Effector memory CD8-positive, alpha-beta T cell (primary cell): ENCODE measurements at regions not wholly inside any gene's neighbourhood (a gene's known extent, or its start where the extent isn't known, plus 50 kb on each side); places are given as distances from the start of the nearest gene placed in this dataset.

Experiments used
- ATAC-seq: fragments of 150-1000 bp; cut with Tn5 transposase; replicated peaks from 2 replicates; pipeline ENCODE4 v1.10.0; 2021; ENCODE audit warnings: mild to moderate bottlenecking, moderate library complexity
- DNase-seq, 3 experiments: peaks; one replicate each; pipeline ENCODE4 v3.0.0; 2021
- H3K27ac Mint-ChIP-seq, 2 donors: one replicate each; pipeline ENCODE4 v1.8.0; 2022; ENCODE audit warnings: mild to moderate bottlenecking in 2 of 2, mixed read lengths in 2 of 2, moderate library complexity in 2 of 2
- H3K27me3 Mint-ChIP-seq, 2 donors: one replicate each; pipeline ENCODE4 v1.8.0; 2022; ENCODE audit warnings: mixed read lengths in 2 of 2
- H3K36me3 Mint-ChIP-seq: one replicate; pipeline ENCODE4 v1.8.0; 2022; ENCODE audit warnings: mild to moderate bottlenecking, moderate library complexity, mixed read lengths; ENCODE audit not compliant: insufficient read depth
- H3K4me1 Mint-ChIP-seq, 2 donors: one replicate each; pipeline ENCODE4 v1.8.0; 2022; ENCODE audit warnings: low read depth in 2 of 2, mixed read lengths in 2 of 2
- H3K4me3 Mint-ChIP-seq, 2 donors: one replicate each; pipeline ENCODE4 v1.8.0; 2022; ENCODE audit warnings: mild to moderate bottlenecking in 2 of 2, mixed read lengths in 2 of 2, moderate library complexity in 2 of 2
- H3K9me3 Mint-ChIP-seq, 2 donors: one replicate each; pipeline ENCODE4 v1.8.0; 2022; ENCODE audit warnings: mixed read lengths in 2 of 2

- H3K27ac Mint-ChIP-seq = no peak overlapping the region
- H3K36me3 Mint-ChIP-seq = no peaks in the 10 kb centered on the region
- H3K4me3 Mint-ChIP-seq = no peak overlapping the region
- H3K4me1 Mint-ChIP-seq = no peaks in the 10 kb centered on the region
- H3K9me3 Mint-ChIP-seq = no peaks in the 10 kb centered on the region
- no peak for DNase-seq
- H3K27me3 Mint-ChIP-seq = peaks cover 0 to 40% of the 10 kb centered on the region in 2 donors
- ATAC-seq = no peak
Measured at GRCh38 chr7:156129522-156129921, 317.3 kb upstream of the SHH start.

DNA sequence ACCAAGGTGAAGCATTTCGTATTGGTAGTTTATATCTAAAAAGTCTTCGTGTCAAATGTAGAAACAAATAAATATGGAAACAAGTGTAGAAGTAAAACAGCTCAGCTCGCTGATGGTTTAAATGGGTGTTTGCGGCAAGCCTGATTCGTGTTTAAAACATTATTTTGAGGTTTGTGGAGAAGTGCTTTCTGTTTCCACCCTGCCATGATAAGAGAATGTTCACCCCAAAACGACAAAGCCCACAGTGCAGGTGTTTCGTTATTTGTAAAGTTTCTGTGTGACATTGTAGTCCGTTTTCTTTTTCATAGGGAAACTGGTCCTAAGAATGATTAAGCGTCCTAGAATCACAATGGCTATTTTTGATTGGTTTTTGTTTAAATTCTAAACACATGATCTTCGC lies 316.2 kb upstream of the SHH start:
- peaks cover 0 to 40% of the 10 kb centered on the region in 2 donors for H3K27me3 Mint-ChIP-seq
- ATAC-seq = no peak
- no peak overlapping the region for H3K27ac Mint-ChIP-seq
- no peaks in the 10 kb centered on the region for H3K9me3 Mint-ChIP-seq
- no peak overlapping the region for H3K4me3 Mint-ChIP-seq
- DNase-seq = no peak
- H3K4me1 Mint-ChIP-seq = no peaks in the 10 kb centered on the region
- no peaks in the 10 kb centered on the region for H3K36me3 Mint-ChIP-seq

GRCh38 chr7:156127166-156128134 lies 315.2 kb upstream of the SHH start:
- DNase-seq (no peak), ATAC-seq (no peak)
- no peak overlapping the region for H3K4me3 Mint-ChIP-seq
- no peaks in the 10 kb centered on the region for H3K4me1 Mint-ChIP-seq
- H3K9me3 Mint-ChIP-seq = no peaks in the 10 kb centered on the region
- H3K27ac Mint-ChIP-seq = no peak overlapping the region
- H3K27me3 Mint-ChIP-seq = peaks cover 0 to 40% of the 10 kb centered on the region in 2 donors
- peaks cover 3% of the 10 kb centered on the region for H3K36me3 Mint-ChIP-seq

DNA sequence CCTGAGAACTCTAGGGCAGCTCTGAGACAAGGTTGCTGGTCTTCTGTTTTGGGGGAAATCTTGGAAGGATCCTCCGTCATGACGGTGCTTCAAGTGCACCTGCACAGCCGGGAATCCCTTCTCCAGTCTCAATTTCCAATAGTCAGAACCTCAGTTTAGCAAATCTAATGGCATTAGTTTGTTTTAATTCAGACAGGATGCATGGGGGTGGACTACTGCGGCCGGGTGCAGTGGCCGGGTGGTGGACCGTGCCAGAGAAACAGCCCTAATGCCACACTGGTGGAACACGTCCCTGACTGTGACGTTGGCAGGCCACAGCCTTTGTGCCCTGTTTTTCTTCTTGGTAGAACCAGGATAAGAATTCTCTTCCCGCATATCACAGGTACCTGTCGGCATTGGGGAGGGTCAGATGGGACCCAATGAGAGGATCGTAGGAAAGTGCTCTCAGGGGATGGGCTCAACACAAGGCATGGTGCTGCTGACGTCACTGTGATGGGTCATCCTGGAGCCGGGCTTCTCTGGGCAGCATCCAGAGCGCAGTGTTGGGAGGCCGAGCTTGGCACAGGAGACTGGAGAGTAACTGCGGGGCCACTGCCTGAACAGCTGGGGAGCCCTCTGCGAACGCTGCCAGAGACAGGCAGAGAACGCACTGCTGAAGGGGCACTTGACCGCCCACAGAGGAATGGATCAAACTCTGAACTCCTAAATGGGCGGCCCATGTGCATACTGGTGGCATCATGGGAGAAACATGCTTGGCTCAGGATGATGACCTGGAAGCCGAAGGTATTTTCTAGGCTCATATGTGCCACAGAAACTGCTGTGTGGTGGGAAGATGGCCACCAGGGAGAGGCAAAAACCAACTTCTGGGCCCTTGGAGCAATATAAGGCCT lies 313.8 kb upstream of the SHH start:
- H3K9me3 Mint-ChIP-seq = no peaks in the 10 kb centered on the region
- H3K36me3 Mint-ChIP-seq = peaks cover 3% of the 10 kb centered on the region
- no peak overlapping the region for H3K4me3 Mint-ChIP-seq
- H3K27ac Mint-ChIP-seq = no peak overlapping the region
- H3K4me1 Mint-ChIP-seq = no peaks in the 10 kb centered on the region
- H3K27me3 Mint-ChIP-seq = peaks cover 0 to 29% of the 10 kb centered on the region in 2 donors
- no peak for DNase-seq
- ATAC-seq = no peak

DNA sequence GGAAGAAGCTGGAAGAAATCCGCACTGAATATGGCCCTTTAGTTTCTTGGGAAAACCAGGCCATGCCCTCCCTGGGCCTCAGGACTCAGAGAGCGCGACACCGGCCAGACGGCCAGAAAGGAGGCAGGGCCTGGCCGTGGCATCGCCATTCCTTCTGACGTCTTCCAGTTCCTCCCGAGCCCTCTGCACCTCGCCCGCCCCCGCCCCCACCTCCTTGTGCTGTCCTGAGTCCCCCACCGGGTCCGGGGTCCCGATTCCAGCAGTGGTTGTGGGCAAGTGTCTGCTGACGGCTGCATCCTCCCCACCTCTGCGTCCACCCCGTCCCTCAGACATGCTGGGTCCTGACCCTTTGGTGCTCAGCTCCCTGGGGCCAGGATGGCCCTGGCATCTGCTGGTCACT lies 312.1 kb upstream of the SHH start:
- H3K27ac Mint-ChIP-seq = no peak overlapping the region
- DNase-seq (no peak), ATAC-seq (no peak)
- H3K27me3 Mint-ChIP-seq = peaks cover 0 to 29% of the 10 kb centered on the region in 2 donors
- H3K9me3 Mint-ChIP-seq = no peaks in the 10 kb centered on the region
- no peaks in the 10 kb centered on the region for H3K4me1 Mint-ChIP-seq
- no peak overlapping the region for H3K4me3 Mint-ChIP-seq
- H3K36me3 Mint-ChIP-seq = peaks cover 3% of the 10 kb centered on the region

GRCh38 chr7:156123362-156123761 lies 311.1 kb upstream of the SHH start:
- DNase-seq (no peak), ATAC-seq (no peak)
- no peaks in the 10 kb centered on the region for H3K4me1 Mint-ChIP-seq
- peaks cover 0 to 29% of the 10 kb centered on the region in 2 donors for H3K27me3 Mint-ChIP-seq
- H3K9me3 Mint-ChIP-seq = no peaks in the 10 kb centered on the region
- peaks cover 3% of the 10 kb centered on the region for H3K36me3 Mint-ChIP-seq
- H3K27ac Mint-ChIP-seq = no peak overlapping the region
- no peak overlapping the region for H3K4me3 Mint-ChIP-seq

DNA sequence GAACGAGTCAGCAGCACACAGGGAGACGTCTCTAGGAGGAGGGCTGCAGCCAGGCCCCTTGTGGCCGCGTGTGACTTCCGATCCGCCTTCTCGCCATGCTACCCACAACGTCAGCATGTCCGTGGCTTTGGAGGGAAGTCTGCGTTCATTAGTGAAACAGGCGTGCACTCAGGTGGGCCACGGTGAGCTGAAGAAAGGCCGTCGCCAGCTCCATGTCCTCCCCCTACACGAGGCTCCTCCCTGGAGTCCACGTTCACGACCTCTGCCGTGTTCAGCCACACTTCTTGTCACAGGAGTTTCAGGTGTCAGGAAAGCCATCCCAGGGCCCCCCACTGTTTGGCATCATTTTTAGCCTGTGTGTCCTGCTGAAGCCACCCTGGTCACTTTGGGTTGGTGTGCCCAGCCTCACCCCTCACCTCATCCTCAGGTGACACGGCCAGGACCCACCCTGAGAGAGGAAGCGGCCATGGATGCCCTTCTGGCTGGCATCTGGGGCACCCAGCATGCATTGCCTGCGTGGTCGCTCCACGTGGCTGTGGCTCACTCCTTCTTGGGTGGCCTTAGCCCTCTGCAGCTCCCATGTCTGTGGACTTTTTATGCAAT lies 310.6 kb upstream of the SHH start:
- no peak for DNase-seq
- no peaks in the 10 kb centered on the region for H3K9me3 Mint-ChIP-seq
- H3K4me1 Mint-ChIP-seq = no peaks in the 10 kb centered on the region
- H3K36me3 Mint-ChIP-seq = peaks cover 3% of the 10 kb centered on the region
- no peak overlapping the region for H3K4me3 Mint-ChIP-seq
- no peak overlapping the region for H3K27ac Mint-ChIP-seq
- H3K27me3 Mint-ChIP-seq = peaks cover 0 to 29% of the 10 kb centered on the region in 2 donors
- no peak for ATAC-seq

DNA sequence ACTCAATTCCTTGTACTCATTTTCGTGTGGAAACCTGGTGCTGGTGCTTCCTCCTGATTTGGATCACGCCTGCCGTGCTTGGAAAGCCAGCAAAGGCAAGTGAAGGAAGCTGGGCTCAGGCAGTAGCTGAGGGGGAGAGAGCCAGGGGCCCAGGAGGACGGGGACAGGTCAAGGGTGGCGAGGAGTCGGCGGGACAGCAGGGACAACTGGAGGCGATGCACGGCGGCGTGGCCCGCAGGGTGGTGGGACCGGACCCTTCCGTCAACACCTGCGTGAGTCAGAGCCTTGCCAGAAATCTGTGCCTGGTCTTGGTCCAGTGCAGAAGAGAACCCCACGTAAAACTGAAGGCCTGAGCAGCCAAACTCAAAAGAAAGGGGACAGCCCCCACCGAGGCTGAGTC lies 309.7 kb upstream of the SHH start:
- H3K27me3 Mint-ChIP-seq = peaks cover 0 to 23% of the 10 kb centered on the region in 2 donors
- no peaks in the 10 kb centered on the region for H3K4me1 Mint-ChIP-seq
- DNase-seq (no peak), ATAC-seq (no peak)
- H3K9me3 Mint-ChIP-seq = no peaks in the 10 kb centered on the region
- no peak overlapping the region for H3K4me3 Mint-ChIP-seq
- peaks cover 3% of the 10 kb centered on the region for H3K36me3 Mint-ChIP-seq
- H3K27ac Mint-ChIP-seq = no peak overlapping the region

GRCh38 chr7:156121434-156121833 lies 309.2 kb upstream of the SHH start:
- no peaks in the 10 kb centered on the region for H3K9me3 Mint-ChIP-seq
- H3K27me3 Mint-ChIP-seq = peaks cover 0 to 18% of the 10 kb centered on the region in 2 donors
- H3K4me3 Mint-ChIP-seq = no peak overlapping the region
- no peak for ATAC-seq
- H3K27ac Mint-ChIP-seq = no peak overlapping the region
- H3K4me1 Mint-ChIP-seq = no peaks in the 10 kb centered on the region
- H3K36me3 Mint-ChIP-seq = peaks cover 3% of the 10 kb centered on the region
- DNase-seq = no peak

DNA sequence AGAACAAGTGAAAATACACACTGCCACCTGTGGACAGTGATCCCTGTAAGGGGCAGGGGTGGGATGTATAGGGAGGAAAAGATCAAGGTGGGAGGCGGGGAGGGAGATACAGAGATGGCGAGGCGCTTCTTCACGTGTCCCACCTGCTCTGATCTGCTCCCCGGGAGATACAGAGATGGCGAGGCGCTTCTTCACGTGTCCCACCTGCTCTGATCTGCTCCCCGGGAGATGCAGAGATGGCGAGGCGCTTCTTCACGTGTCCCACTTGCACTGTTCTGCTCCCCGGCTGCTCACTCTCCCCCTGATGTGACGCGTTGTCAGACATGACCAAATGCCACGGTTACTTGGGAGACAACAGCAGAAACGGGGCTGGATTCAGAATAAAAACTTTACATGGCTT lies 308.3 kb upstream of the SHH start:
- no peak for ATAC-seq
- Mint-ChIP-seq H3K4me1 (no peaks in the 10 kb centered on the region), H3K9me3 (no peaks in the 10 kb centered on the region), H3K27me3 (peaks cover 0 to 9% of the 10 kb centered on the region in 2 donors), H3K4me3 (no peak overlapping the region), H3K27ac (no peak overlapping the region), H3K36me3 (peaks cover 3% of the 10 kb centered on the region)
- no peak for DNase-seq

DNA sequence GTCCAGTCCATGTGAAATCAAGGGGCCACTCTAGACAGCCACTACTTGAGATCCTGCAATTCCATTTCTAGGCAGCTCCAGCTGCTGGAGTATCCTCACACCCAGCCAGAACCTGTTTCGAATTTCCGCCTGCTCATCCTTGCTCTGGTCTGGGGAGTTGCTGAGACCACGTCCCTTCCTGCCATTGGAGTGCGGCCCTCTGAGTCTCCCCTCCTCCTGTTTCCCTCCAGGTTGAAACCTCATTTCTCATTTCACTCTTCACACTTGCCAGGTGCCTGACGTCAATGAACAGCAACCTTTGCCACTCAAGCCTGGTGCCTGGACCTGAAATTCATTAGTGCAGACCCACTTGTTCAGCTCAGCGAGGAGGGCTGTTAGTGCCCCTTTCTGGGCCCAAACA lies 307.5 kb upstream of the SHH start:
- no peak for ATAC-seq
- Mint-ChIP-seq H3K36me3 (peaks cover 3% of the 10 kb centered on the region), H3K27ac (no peak overlapping the region), H3K4me3 (no peak overlapping the region), H3K4me1 (no peaks in the 10 kb centered on the region), H3K9me3 (no peaks in the 10 kb centered on the region), H3K27me3 (peaks cover 0 to under 1% of the 10 kb centered on the region in 2 donors)
- no peak for DNase-seq

DNA sequence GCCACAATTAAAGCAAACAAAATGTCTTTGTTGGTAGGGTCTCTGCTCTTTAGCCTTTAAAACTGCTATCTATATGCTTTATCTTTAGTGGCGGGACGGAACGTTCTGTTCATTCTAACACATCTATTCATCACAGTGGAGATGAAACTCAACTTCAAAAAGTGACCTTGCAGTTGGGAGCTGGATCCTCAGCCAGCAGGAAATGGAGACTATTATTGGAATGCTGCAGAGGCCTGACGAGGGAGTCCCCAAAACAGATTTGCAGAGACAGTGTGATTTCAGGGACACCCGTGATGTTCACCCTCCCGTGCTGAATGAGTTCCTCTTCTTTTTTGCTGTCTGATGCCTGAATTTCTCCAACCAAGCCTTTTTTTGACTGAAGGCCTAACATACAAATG lies 306.0 kb upstream of the SHH start:
- no peaks in the 10 kb centered on the region for H3K9me3 Mint-ChIP-seq
- H3K27me3 Mint-ChIP-seq = peaks cover 4 to 6% of the 10 kb centered on the region in 2 donors
- H3K4me3 Mint-ChIP-seq = no peak overlapping the region
- DNase-seq (no peak), ATAC-seq (no peak)
- peaks cover 3% of the 10 kb centered on the region for H3K36me3 Mint-ChIP-seq
- no peaks in the 10 kb centered on the region for H3K4me1 Mint-ChIP-seq
- no peak overlapping the region for H3K27ac Mint-ChIP-seq

- Mint-ChIP-seq H3K9me3 (no peaks in the 10 kb centered on the region), H3K27ac (no peak overlapping the region), H3K27me3 (peaks cover 5 to 6% of the 10 kb centered on the region in 2 donors), H3K4me1 (no peaks in the 10 kb centered on the region), H3K4me3 (no peak overlapping the region), H3K36me3 (no peaks in the 10 kb centered on the region)
- ATAC-seq (no peak), DNase-seq (no peak)
Measured at GRCh38 chr7:156117542-156118247, 305.4 kb upstream of the SHH start.
